Pancreas (tissue), 10 donors: ENCODE measurements at regions not wholly inside any gene's neighbourhood (a gene's known extent, or its start where the extent isn't known, plus 50 kb on each side); places are given as distances from the start of the nearest gene placed in this dataset.

Experiments used
- ATAC-seq, 4 donors: fragments of 200-7000 bp; cut with Tn5 transposase; one replicate each; pipeline versions ENCODE4 v1.8.0 to v1.9.1; 2020; ENCODE audit warnings: mild to moderate bottlenecking in 4 of 4, moderate library complexity in 4 of 4
- DNase-seq, 6 donors: peaks; one replicate each; pipeline ENCODE4 v3.0.0-alpha.2; 2020
- FAIRE-seq: peaks from 2 replicates; lab custom pipeline; 2012; peaks lifted over from hg19 to GRCh38; lab: Jason Lieb, UNC
- H3K27ac ChIP-seq, 4 donors: fragments of 200-600 bp; sonication (generic); 1 replicate in 3 of 4; 2 replicates in 1 of 4; pipeline versions ENCODE4 v1.5.0 to v1.8.0; 2020
- H3K27me3 ChIP-seq, 4 donors: fragments of 200-600 bp; one replicate each; pipeline ENCODE4 v1.8.0; 2021
- H3K36me3 ChIP-seq, 3 donors: fragments of 200-600 bp; sonication (generic) in 1 of 3; one replicate each; pipeline versions ENCODE4 v1.5.0 to v1.8.0; 2020 to 2021
- H3K4me1 ChIP-seq, 3 donors: fragments of 200-600 bp; one replicate each; pipeline ENCODE4 v1.8.0; 2021
- H3K4me3 ChIP-seq, 4 donors: fragments of 200-600 bp; sonication (generic) in 2 of 4; one replicate each; pipeline versions ENCODE4 v1.5.0 to v1.8.0; 2020 to 2021
- H3K9me3 ChIP-seq, 4 donors: fragments of 200-600 bp; one replicate each; pipeline ENCODE4 v1.8.0; 2021
- CTCF ChIP-seq, 4 donors: fragments of 200-600 bp; sonication (generic) in 3 of 4; IDR thresholded peaks; one replicate each; pipeline versions ENCODE4 v1.5.0 to v1.8.0; 2021; ENCODE audit warnings: antibody characterized with exemption in 4 of 4
- WGBS, 2 donors: extraction: QIAGEN DNeasy Blood & Tissue Kit; methylation state at CpG; one replicate each; pipeline ENCODE4 v1.1.7; 2013; 5-methylcytosine and 5-hydroxymethylcytosine counted together
- intact Hi-C, 3 donors: fragments of 100-400 bp; cut with DNase I; formaldehyde crosslinking; loops; one replicate each; pipeline versions ENCODE4 v1.11.1 to v1.14.2; 2022
- donor health status: healthy with polysubstance abuse.
- donor health status: DM: no; HTN: no; CAD: no; lungs with moderate emphysema.
- donor health status: DM: no; HTN: no; CAD: no.
- donor health status: control.
- donor health status: control.
- donor health status: Bipolar disorder and iron deficiency.
- donor health status: DM: yes; HTN: yes; CAD: no.
- donor health status: DM: no; HTN: no; CAD: no.
- donor health status: DM: no; HTN: no; CAD: no.
- donor health status: DM: yes; HTN: yes; CAD: no.

- intact Hi-C loops: no loop called here
- DNase-seq: no peak
- H3K4me1 ChIP-seq: peaks cover 0 to 7% (median 0%) of the 10 kb centered on the region in 3 donors
Observed at GRCh38 chr5:68426586-68426985, 211.0 kb downstream of the PIK3R1 start.

GRCh38 chr5:68428231-68428811 is 212.8 kb downstream of the PIK3R1 start:
- intact Hi-C loops: no loop called here
- H3K27me3 ChIP-seq: no peaks in the 10 kb centered on the region
- no peaks in the 10 kb centered on the region for H3K36me3 ChIP-seq
- no peak for TF ChIP-seq CTCF (IDR thresholded peaks at IDR 0.05)
- FAIRE-seq (no peak), ATAC-seq (no peak), DNase-seq (no peak)
- H3K9me3 ChIP-seq: no peaks in the 10 kb centered on the region
- H3K27ac ChIP-seq: no peak overlapping the region
- 85 to 89% methylated on average over 9 of the region's 9 CpGs for WGBS, 2 donors
- H3K4me3 ChIP-seq: no peak overlapping the region
- H3K4me1 ChIP-seq: peaks cover 0 to 7% (median 0%) of the 10 kb centered on the region in 3 donors

More at GRCh38 chr5:68426586-68426985, 211.0 kb downstream of the PIK3R1 start:
- TF ChIP-seq CTCF (IDR thresholded peaks at IDR 0.05): no peak
- Histone ChIP-seq H3K4me3 (no peak overlapping the region), H3K27me3 (no peaks in the 10 kb centered on the region), H3K9me3 (no peaks in the 10 kb centered on the region), H3K27ac (no peak overlapping the region), H3K36me3 (no peaks in the 10 kb centered on the region)
- 69 to 81% methylated on average over 4 of the region's 4 CpGs for WGBS, 2 donors
- ATAC-seq (no peak), FAIRE-seq (no peak)

- no peak overlapping the region for H3K4me3 ChIP-seq
- H3K9me3 ChIP-seq: no peaks in the 10 kb centered on the region
- 74 to 76% methylated on average over 2 of the region's 2 CpGs for WGBS, 2 donors
- H3K27ac ChIP-seq: no peak overlapping the region
- H3K27me3 ChIP-seq: no peaks in the 10 kb centered on the region
- intact Hi-C loops: no loop called here
- H3K36me3 ChIP-seq: no peaks in the 10 kb centered on the region
- peaks cover 0 to 7% (median 0%) of the 10 kb centered on the region in 3 donors for H3K4me1 ChIP-seq
- no peak for TF ChIP-seq CTCF (IDR thresholded peaks at IDR 0.05)
- DNase-seq (no peak), FAIRE-seq (no peak), ATAC-seq (no peak)
Observed at GRCh38 chr5:68429510-68429909, 214.0 kb downstream of the PIK3R1 start.

- Histone ChIP-seq H3K27me3 (no peaks in the 10 kb centered on the region), H3K4me1 (peaks cover 0 to 2% (median 0%) of the 10 kb centered on the region in 3 donors), H3K4me3 (no peak overlapping the region), H3K36me3 (no peaks in the 10 kb centered on the region), H3K9me3 (no peaks in the 10 kb centered on the region), H3K27ac (no peak overlapping the region)
- no peak for ATAC-seq
- no peak for FAIRE-seq
- intact Hi-C loops: no loop called here
- TF ChIP-seq CTCF (IDR thresholded peaks at IDR 0.05): no peak
- 42 to 51% methylated on average over 1 of the region's 1 CpG for WGBS, 2 donors
- no peak for DNase-seq
Observed at GRCh38 chr5:68430279-68430678, 214.7 kb downstream of the PIK3R1 start.

- Histone ChIP-seq H3K36me3 (no peaks in the 10 kb centered on the region), H3K9me3 (no peaks in the 10 kb centered on the region), H3K4me1 (no peaks in the 10 kb centered on the region), H3K27ac (no peak overlapping the region), H3K27me3 (no peaks in the 10 kb centered on the region), H3K4me3 (no peak overlapping the region)
- no peak for TF ChIP-seq CTCF (IDR thresholded peaks at IDR 0.05)
- FAIRE-seq (no peak), DNase-seq (no peak), ATAC-seq (no peak)
- intact Hi-C loops: no loop called here
- 97% methylated on average over 1 of the region's 1 CpG for WGBS, 2 donors
Observed at GRCh38 chr5:68431186-68431585, 215.6 kb downstream of the PIK3R1 start.
